ENCODE measurements at regions not wholly inside any gene's neighbourhood (a gene's known extent, or its start where the extent isn't known, plus 50 kb on each side); places are given as distances from the start of the nearest gene placed in this dataset.

DNA sequence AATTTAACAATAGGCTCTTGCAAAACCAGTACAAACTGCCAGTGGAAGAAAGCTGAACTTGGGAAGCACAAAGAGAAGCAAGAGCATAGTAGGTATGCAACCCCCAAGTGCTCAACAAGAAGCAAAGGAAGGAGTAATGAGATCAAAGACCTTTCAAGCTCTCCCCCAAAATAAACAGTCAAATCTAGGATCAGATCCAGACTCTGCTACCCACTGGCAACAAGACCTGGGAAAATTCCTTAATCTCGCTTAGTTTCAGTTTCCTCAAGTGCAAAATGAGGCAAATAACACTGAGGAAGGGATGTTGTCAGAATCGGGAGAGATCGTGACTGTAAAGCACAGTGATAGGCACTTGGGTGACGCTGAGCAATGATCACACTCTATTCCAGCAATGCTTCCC, 329.2 kb downstream of the TNS1 start:
- TF ChIP-seq, protein P1, sequence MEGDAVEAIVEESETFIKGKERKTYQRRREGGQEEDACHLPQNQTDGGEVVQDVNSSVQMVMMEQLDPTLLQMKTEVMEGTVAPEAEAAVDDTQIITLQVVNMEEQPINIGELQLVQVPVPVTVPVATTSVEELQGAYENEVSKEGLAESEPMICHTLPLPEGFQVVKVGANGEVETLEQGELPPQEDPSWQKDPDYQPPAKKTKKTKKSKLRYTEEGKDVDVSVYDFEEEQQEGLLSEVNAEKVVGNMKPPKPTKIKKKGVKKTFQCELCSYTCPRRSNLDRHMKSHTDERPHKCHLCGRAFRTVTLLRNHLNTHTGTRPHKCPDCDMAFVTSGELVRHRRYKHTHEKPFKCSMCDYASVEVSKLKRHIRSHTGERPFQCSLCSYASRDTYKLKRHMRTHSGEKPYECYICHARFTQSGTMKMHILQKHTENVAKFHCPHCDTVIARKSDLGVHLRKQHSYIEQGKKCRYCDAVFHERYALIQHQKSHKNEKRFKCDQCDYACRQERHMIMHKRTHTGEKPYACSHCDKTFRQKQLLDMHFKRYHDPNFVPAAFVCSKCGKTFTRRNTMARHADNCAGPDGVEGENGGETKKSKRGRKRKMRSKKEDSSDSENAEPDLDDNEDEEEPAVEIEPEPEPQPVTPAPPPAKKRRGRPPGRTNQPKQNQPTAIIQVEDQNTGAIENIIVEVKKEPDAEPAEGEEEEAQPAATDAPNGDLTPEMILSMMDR (IDR thresholded peaks at IDR 0.05), result no peak
- no peak for TF ChIP-seq POLR2A (IDR thresholded peaks at IDR 0.05)
- TF ChIP-seq POLR2AphosphoS5 (IDR thresholded peaks at IDR 0.05), result no peak

All from prostate gland (tissue), 2 donors.